HG03175 (cell line): ENCODE measurements at regions not wholly inside any gene's neighbourhood (a gene's known extent, or its start where the extent isn't known, plus 50 kb on each side); places are given as distances from the start of the nearest gene placed in this dataset.
"Not testable (repeated sequence)": the region's sequence is repeated elsewhere in the genome, so short reads cannot be mapped to it uniquely, and the experiment has no call there.

Experiments used
- ATAC-seq: cut with Tn5 transposase; IDR thresholded peaks from one replicate; pipeline ENCODE4 v1.9.1; 2021; ENCODE audit warnings: mild to moderate bottlenecking, moderate library complexity; ENCODE audit not compliant: unreplicated experiment

GRCh38 chr3:69491975-69492374 is 106.1 kb upstream of the FRMD4B start:
- no peak for ATAC-seq

GRCh38 chr3:69490971-69491370 is 105.1 kb upstream of the FRMD4B start:
- no peak for ATAC-seq

- ATAC-seq, result no peak
Measured at GRCh38 chr3:69490235-69490634, 104.3 kb upstream of the FRMD4B start.

GRCh38 chr3:69488026-69488425 is 102.1 kb upstream of the FRMD4B start:
- ATAC-seq, result no peak

GRCh38 chr3:69485489-69485888 is 99.6 kb upstream of the FRMD4B start:
- no peak for ATAC-seq

GRCh38 chr3:69484507-69485393 is 98.9 kb upstream of the FRMD4B start:
- no peak for ATAC-seq

GRCh38 chr3:69483449-69483848 is 97.6 kb upstream of the FRMD4B start:
- ATAC-seq, result no peak

- not testable (repeated sequence) for ATAC-seq
Measured at GRCh38 chr3:69480986-69481385, 95.1 kb upstream of the FRMD4B start.

- no peak for ATAC-seq
Measured at GRCh38 chr3:69474186-69474585, 88.3 kb upstream of the FRMD4B start.

GRCh38 chr3:69472093-69472492 is 86.2 kb upstream of the FRMD4B start:
- ATAC-seq, result no peak

GRCh38 chr3:69463531-69463930 is 77.6 kb upstream of the FRMD4B start:
- ATAC-seq, result no peak

GRCh38 chr3:69462826-69463100 is 76.9 kb upstream of the FRMD4B start:
- no peak for ATAC-seq

GRCh38 chr3:69462022-69462825 is 76.3 kb upstream of the FRMD4B start:
- ATAC-seq, result no peak

GRCh38 chr3:69460034-69460433 is 74.1 kb upstream of the FRMD4B start:
- ATAC-seq, result no peak

- ATAC-seq, result no peak
Measured at GRCh38 chr3:69458803-69459365, 73.0 kb upstream of the FRMD4B start.

- ATAC-seq, result no peak
Measured at GRCh38 chr3:69456631-69457030, 70.7 kb upstream of the FRMD4B start.

- ATAC-seq, result no peak
Measured at GRCh38 chr3:69454204-69454787, 68.4 kb upstream of the FRMD4B start.

GRCh38 chr3:69452295-69452694 is 66.4 kb upstream of the FRMD4B start:
- ATAC-seq, result no peak

- ATAC-seq, result no peak
Measured at GRCh38 chr3:69451594-69451993, 65.7 kb upstream of the FRMD4B start.

- no peak for ATAC-seq
Measured at GRCh38 chr3:69448877-69449276, 63.0 kb upstream of the FRMD4B start.

GRCh38 chr3:69446402-69447072 is 60.6 kb upstream of the FRMD4B start:
- ATAC-seq, result no peak
